HepG2 (cell line): ENCODE measurements at regions not wholly inside any gene's neighbourhood (a gene's known extent, or its start where the extent isn't known, plus 50 kb on each side); places are given as distances from the start of the nearest gene placed in this dataset.

ENCODE experiments used
- ATAC-seq: fragments of 200-7000 bp; cut with Tn5 transposase; 3 replicates; pipeline ENCODE4 v1.9.1; 2020; ENCODE audit warnings: mild to moderate bottlenecking, moderate library complexity
- BruUV-seq: library from RNA; stranded (reverse); fragments of 400-500 nt; replicated peaks from 2 replicates; lab custom pipeline; 2021; lab: Mats Ljungman, UMichigan
- CTCF ChIA-PET: fragments of 300-600 bp; formaldehyde crosslinking; extraction: SDS; loops from one replicate; lab custom pipeline; 2021; ENCODE audit warnings: low total read pairs, inconsistent platforms, low intra/inter-chr PET ratio; lab: Yijun Ruan, JAX
- POLR2A ChIA-PET: fragments of 350-600 bp; sonication (Branson Sonifier 250); formaldehyde crosslinking; loops from one replicate; lab custom pipeline; 2020; ENCODE audit warnings: antibody characterized with exemption, inconsistent platforms; lab: Yijun Ruan, JAX
- DNase-seq: peaks from one replicate; pipeline ENCODE4 v3.0.0-alpha.2; 2015; ENCODE audit warnings: low spot score
- FAIRE-seq: peaks from 3 replicates; lab custom pipeline; 2011; peaks lifted over from hg19 to GRCh38; lab: Jason Lieb, UNC
- H2AFZ ChIP-seq: one replicate; pipeline ENCODE4 v1.6.1; 2011; ENCODE audit warnings: low read length, inconsistent platforms
- H3K27ac ChIP-seq: fragments of 300-600 bp; 3 replicates; pipeline ENCODE4 v1.8.0; 2011; ENCODE audit warnings: mixed run types, mild to moderate bottlenecking, mixed read lengths, low read length, inconsistent platforms; ENCODE audit not compliant: insufficient read depth; ENCODE audit errors: extremely low read length
- H3K27me3 ChIP-seq, 2 experiments: fragments of 200-600 bp in 1 of 2; 2 replicates in 1 of 2; 3 replicates in 1 of 2; pipeline versions ENCODE4 v1.6.0 to v1.8.0; 2011; ENCODE audit warnings: low read length in 2 of 2, mild to moderate bottlenecking in 2 of 2, moderate library complexity in 2 of 2, inconsistent platforms in 1 of 2; ENCODE audit not compliant: insufficient read depth in 2 of 2, control insufficient read depth in 1 of 2
- H3K36me3 ChIP-seq, 2 experiments: fragments of 200-600 bp in 1 of 2; replicated peaks in 1 of 2; 2 replicates in 1 of 2; 3 replicates in 1 of 2; pipeline versions ENCODE4 v1.5.1 to v1.8.0; 2011; ENCODE audit warnings: low read length in 2 of 2, inconsistent platforms in 1 of 2; ENCODE audit not compliant: insufficient read depth in 2 of 2, control insufficient read depth in 1 of 2
- H3K4me1 ChIP-seq: 2 replicates; pipeline ENCODE4 v1.5.1; 2012; ENCODE audit warnings: low read length, inconsistent platforms; ENCODE audit not compliant: insufficient read depth
- H3K4me2 ChIP-seq: 2 replicates; pipeline ENCODE4 v1.6.0; 2011; ENCODE audit warnings: low read depth, low read length, inconsistent platforms
- H3K4me3 ChIP-seq, 3 experiments: fragments of 200-600 bp in 1 of 3; sonication (generic), shearing (Covaris generic) in 1 of 3; replicated peaks in 1 of 3; 2 replicates each; pipeline ENCODE4 v1.5.1; 2011 to 2016; ENCODE audit warnings: low read length in 3 of 3, inconsistent platforms in 2 of 3, low read depth in 2 of 3, mild to moderate bottlenecking in 2 of 3, control low read depth in 1 of 3, mixed read lengths in 1 of 3; ENCODE audit not compliant: insufficient read depth in 1 of 3
- H3K79me2 ChIP-seq: one replicate; pipeline ENCODE4 v1.6.1; 2011; ENCODE audit warnings: low read length, inconsistent platforms; ENCODE audit not compliant: insufficient read depth
- H3K9ac ChIP-seq: 2 replicates; pipeline ENCODE4 v1.6.0; 2011; ENCODE audit warnings: mild to moderate bottlenecking, low read depth, low read length, inconsistent platforms; ENCODE audit not compliant: insufficient read depth
- H3K9me3 ChIP-seq: 2 replicates; pipeline ENCODE4 v1.5.1; 2012; ENCODE audit warnings: mild to moderate bottlenecking, low read length
- H4K20me1 ChIP-seq: 2 replicates; pipeline ENCODE4 v1.6.0; 2011; ENCODE audit warnings: inconsistent platforms, mild to moderate bottlenecking, low read length, moderate library complexity; ENCODE audit not compliant: insufficient read depth
- GABPA ChIP-seq, 2 experiments: IDR thresholded peaks; 2 replicates each; pipeline ENCODE4 v1.6.1; 2011 to 2016; ENCODE audit warnings: low read depth in 2 of 2, low read length in 1 of 2, missing biosample characterization in 1 of 2, missing genetic modification characterization in 1 of 2
- RARA ChIP-seq: IDR thresholded peaks from 2 replicates; pipeline ENCODE4 v1.6.1; 2016; ENCODE audit warnings: missing genetic modification reagents, missing compliant biosample characterization
- RFX3 ChIP-seq: IDR thresholded peaks from 2 replicates; pipeline ENCODE4 v1.6.1; 2016; ENCODE audit warnings: missing biosample characterization, missing genetic modification reagents
- SNAI1 ChIP-seq: sonication (generic); formaldehyde crosslinking; IDR thresholded peaks from 2 replicates; pipeline ENCODE4 v1.5.0; 2020; ENCODE audit warnings: mild to moderate bottlenecking, missing genetic modification reagents, borderline replicate concordance
- TAF1 ChIP-seq: sonication (generic); formaldehyde crosslinking; IDR thresholded peaks from 2 replicates; pipeline ENCODE4 v1.4.0; 2020; ENCODE audit warnings: missing genetic modification reagents
- ZNF235 ChIP-seq: sonication (generic); formaldehyde crosslinking; IDR thresholded peaks from 2 replicates; pipeline ENCODE4 v1.8.1; 2023; ENCODE audit warnings: mild to moderate bottlenecking, missing genetic modification reagents, borderline replicate concordance
- ZNF788 ChIP-seq: sonication (generic); formaldehyde crosslinking; IDR thresholded peaks from 2 replicates; pipeline ENCODE4 v1.5.0; 2020; ENCODE audit warnings: mild to moderate bottlenecking, missing genetic modification reagents, borderline replicate concordance
- ZSCAN20 ChIP-seq: sonication (generic); formaldehyde crosslinking; IDR thresholded peaks from 2 replicates; pipeline ENCODE4 v1.4.0; 2020; ENCODE audit warnings: missing genetic modification reagents, mild to moderate bottlenecking, borderline replicate concordance
- WGBS: methylation state at CpG from one replicate; pipeline ENCODE4 v1.1.6; 2017; ENCODE audit warnings: low lambda C conversion rate; 5-methylcytosine and 5-hydroxymethylcytosine counted together
- in situ Hi-C: cut with HindIII; loops from 2 replicates; pipeline ENCODE4 v1.10.0; 2017; ENCODE audit warnings: low pct_unique_long_range_greater_than_20kb; ENCODE audit not compliant: extremely low pct_ligation_motif_present
- intact Hi-C: fragments of 100-400 bp; cut with micrococcal nuclease; formaldehyde crosslinking; loops from one replicate; pipeline ENCODE4 v1.10.0; 2022; ENCODE audit not compliant: unreplicated experiment

DNA sequence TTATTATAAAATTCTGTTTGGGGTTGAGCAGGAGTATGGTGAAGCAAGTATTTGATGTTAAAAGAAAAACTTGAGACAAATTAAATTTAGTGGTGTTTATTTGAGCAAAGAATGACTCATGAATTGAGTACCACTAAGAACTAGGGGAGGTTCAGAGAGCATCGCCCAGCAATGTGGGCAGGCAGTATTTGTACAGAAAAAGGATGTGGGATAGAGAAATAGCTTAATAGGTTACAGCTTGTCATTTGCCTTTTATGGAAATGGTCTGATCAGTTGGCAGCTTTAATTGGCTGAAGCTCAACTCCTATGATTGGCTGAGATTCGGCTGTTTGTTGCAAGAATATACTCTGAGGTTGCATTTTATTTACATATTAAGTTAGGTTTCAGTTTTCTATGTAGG lies 68.2 kb downstream of the LRATD1 start:
- ATAC-seq = no peak
- intact Hi-C loops = no loop called here
- FAIRE-seq = no peak

DNA sequence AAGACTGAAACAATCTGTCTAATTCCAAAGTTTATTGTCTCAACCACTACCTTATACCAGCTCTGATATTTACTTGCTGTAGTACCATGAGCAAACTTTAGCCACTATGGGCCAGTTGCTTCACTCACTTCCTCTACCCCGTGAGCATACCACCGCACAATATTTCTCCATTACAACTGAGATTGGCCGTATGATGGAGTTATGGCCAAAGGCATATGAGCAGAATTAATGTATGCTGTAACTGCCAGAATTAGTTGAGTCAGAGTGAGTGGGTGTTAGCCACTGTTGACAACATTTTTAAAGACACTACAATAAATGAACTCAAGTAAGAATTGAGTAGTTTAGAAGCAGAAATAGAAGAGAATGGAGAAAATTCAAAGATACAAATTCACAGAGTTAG lies 69.7 kb downstream of the LRATD1 start:
- Histone ChIP-seq H3K27ac (no peak overlapping the region), H3K79me2 (no peaks in the 10 kb centered on the region), H3K4me2 (no peak overlapping the region), H3K36me3 (no peaks in the 10 kb centered on the region), H3K4me1 (no peaks in the 10 kb centered on the region), H3K4me3 (no peak overlapping the region), H3K9me3 (no peaks in the 10 kb centered on the region), H2AFZ (no peak overlapping the region), H4K20me1 (no peaks in the 10 kb centered on the region), H3K27me3 (no peaks in the 10 kb centered on the region), H3K9ac (no peak overlapping the region)
- FAIRE-seq (no peak), DNase-seq (no peak), ATAC-seq (no peak)
- WGBS = 77% methylated on average over 3 of the region's 3 CpGs
- no peak for TF ChIP-seq SNAI1
- no peak for TF ChIP-seq TAF1 (CRISPR knock-in tag)
- TF ChIP-seq ZSCAN20 (CRISPR knock-in tag) = no peak
- TF ChIP-seq ZNF788 (CRISPR knock-in tag) = no peak
- no peak for TF ChIP-seq GABPA (IDR thresholded peaks at IDR 0.05; ENCODE audit: low read depth, low read length)
- TF ChIP-seq GABPA (CRISPR knock-in tag; IDR thresholded peaks at IDR 0.05; ENCODE audit: low read depth) = no peak
- TF ChIP-seq RFX3 (CRISPR knock-in tag) = no peak
- in situ Hi-C loops (no loop called here), intact Hi-C loops (no loop called here)
- no TSS peak for BruUV-seq
- CTCF ChIA-PET = no interaction called here
- POLR2A ChIA-PET = no interaction called here

More for the DNA sequence above, 68.2 kb downstream of the LRATD1 start:
- 5% methylated on average over 2 of the region's 2 CpGs for WGBS
- ChIA-PET CTCF (no interaction called here), POLR2A (no interaction called here)
- Histone ChIP-seq H2AFZ (no peak overlapping the region), H4K20me1 (no peaks in the 10 kb centered on the region), H3K9ac (no peak overlapping the region)
- no peak for TF ChIP-seq ZNF235 (CRISPR knock-in tag)
- TF ChIP-seq RARA (CRISPR knock-in tag) = no peak
- TF ChIP-seq, all 625 proteins: peak for 0
- Histone ChIP-seq H3K27ac (no peak overlapping the region), H3K4me1 (no peaks in the 10 kb centered on the region), H3K36me3 (no peaks in the 10 kb centered on the region), H3K79me2 (no peaks in the 10 kb centered on the region), H3K4me3 (no peak overlapping the region), H3K9me3 (no peaks in the 10 kb centered on the region), H3K4me2 (no peak overlapping the region), H3K27me3 (no peaks in the 10 kb centered on the region)
- no peak for DNase-seq
- in situ Hi-C loops = no loop called here
- no TSS peak for BruUV-seq
